GM12874 (cell line): ENCODE measurements at regions not wholly inside any gene's neighbourhood (a gene's known extent, or its start where the extent isn't known, plus 50 kb on each side); places are given as distances from the start of the nearest gene placed in this dataset.

Experiments
- CTCF ChIP-seq: IDR thresholded peaks from 2 replicates; pipeline ENCODE4 v1.5.1; 2011; ENCODE audit warnings: low read depth, mild to moderate bottlenecking, control low read depth, low read length, moderate library complexity; ENCODE audit not compliant: insufficient read depth

GRCh38 chr13:67519356-67519755, 289.2 kb upstream of the PCDH9 start:
- TF ChIP-seq CTCF, result no peak

- no peak for TF ChIP-seq CTCF
Observed at GRCh38 chr13:67518785-67519184, 288.6 kb upstream of the PCDH9 start.

- TF ChIP-seq CTCF, result no peak
Observed at GRCh38 chr13:67515895-67516294, 285.8 kb upstream of the PCDH9 start.

GRCh38 chr13:67509018-67509417, 278.9 kb upstream of the PCDH9 start:
- TF ChIP-seq CTCF, result no peak

GRCh38 chr13:67506407-67506806, 276.3 kb upstream of the PCDH9 start:
- TF ChIP-seq CTCF, result no peak

GRCh38 chr13:67505376-67505775, 275.2 kb upstream of the PCDH9 start:
- TF ChIP-seq CTCF, result no peak

GRCh38 chr13:67498948-67499347, 268.8 kb upstream of the PCDH9 start:
- no peak for TF ChIP-seq CTCF

- no peak for TF ChIP-seq CTCF
Observed at GRCh38 chr13:67493835-67494234, 263.7 kb upstream of the PCDH9 start.
